ENCODE measurements at regions not wholly inside any gene's neighbourhood (a gene's known extent, or its start where the extent isn't known, plus 50 kb on each side); places are given as distances from the start of the nearest gene placed in this dataset.

DNA sequence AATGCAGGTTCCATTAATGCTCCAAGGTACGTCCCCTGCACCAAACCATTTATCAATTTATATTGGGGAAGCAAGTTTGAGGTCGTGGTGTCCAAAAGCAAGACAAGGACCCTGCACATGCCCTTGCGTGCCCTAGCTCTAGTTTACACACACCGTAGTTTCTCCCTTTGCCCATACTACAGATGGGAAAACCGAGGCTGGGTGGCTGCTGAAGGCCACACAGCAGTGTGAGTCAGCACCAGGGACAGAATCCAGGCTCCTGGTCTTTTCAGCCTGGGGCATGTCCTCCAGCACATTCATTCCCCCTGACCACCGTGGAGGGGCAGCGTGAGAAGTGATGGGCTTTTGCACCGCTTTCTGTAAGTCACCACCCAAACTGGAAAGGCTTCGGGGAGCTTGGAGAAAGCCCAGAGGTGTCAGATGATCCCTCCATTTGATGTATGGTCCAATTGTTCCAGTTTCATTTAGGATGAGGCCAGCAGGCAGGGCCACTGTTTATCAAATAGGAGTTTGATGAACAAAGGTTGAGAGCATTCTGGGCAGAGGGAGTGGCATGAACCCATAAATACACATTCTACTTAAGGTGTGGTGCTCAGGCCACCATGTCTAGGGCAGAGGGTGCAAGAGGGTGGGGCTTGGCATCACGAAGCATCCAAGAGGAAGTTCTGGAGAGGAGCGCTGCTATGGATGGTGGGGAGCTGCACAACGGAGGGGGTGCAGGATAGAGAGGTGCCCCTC is 274.1 kb downstream of the HAUS1 start:
- DNase-seq (ENCODE audit: low spot score): no peak

GRCh38 chr18:46378864-46379207 is 274.7 kb downstream of the HAUS1 start:
- DNase-seq (ENCODE audit: low spot score): no peak

- no peak for DNase-seq (ENCODE audit: low spot score)
These were observed 275.3 kb downstream of the HAUS1 start for GRCh38 chr18:46379323-46379950.

GRCh38 chr18:46385124-46385523 is 271.9 kb downstream of the LOXHD1 start:
- DNase-seq (ENCODE audit: low spot score): no peak

GRCh38 chr18:46386788-46387187 is 270.2 kb downstream of the LOXHD1 start:
- no peak for DNase-seq (ENCODE audit: low spot score)

- DNase-seq (ENCODE audit: low spot score): no peak
These were observed 269.4 kb downstream of the LOXHD1 start for GRCh38 chr18:46387441-46388131.

DNA sequence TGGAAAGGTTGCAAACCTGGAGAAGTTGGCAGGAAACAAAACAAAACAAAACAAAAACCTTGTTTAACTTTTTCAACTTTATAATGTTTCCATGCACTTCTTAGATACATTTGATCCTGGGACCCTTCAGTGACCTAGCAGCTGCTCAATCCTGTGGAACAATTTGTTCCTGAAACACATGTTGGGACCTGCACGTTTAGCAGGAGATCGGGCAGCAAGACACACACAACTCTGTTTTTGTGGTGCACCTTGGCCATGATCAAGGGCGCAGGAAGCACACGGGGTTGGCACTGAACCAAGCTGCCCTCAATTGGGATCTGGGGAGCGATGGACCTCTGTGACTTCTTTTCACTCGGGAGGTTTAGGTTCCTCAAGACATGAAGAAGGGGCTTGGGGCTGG is 268.7 kb downstream of the LOXHD1 start:
- DNase-seq (ENCODE audit: low spot score): no peak

DNA sequence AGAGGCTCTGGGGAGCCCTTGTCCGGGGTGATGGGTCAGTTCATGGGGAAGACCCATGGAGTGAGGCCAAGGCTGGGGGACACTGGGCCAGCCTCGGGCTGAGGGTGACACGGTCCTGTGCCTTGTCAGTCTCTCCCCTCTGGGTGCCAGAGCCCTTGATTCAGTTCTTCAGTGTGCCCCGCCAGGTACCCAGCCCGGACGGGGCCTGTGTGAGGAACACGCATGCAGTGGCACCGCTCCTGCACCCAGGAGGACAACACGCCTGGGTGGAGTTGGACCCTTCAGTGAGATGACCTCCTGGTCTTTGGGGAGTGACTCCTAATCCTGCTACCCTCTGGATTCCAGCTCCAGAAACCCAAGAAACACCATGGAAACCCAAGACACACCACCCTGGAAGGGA is 264.4 kb downstream of the LOXHD1 start:
- no peak for DNase-seq (ENCODE audit: low spot score)

- no peak for DNase-seq (ENCODE audit: low spot score)
These were observed 263.8 kb downstream of the LOXHD1 start for GRCh38 chr18:46393230-46393629.

DNA sequence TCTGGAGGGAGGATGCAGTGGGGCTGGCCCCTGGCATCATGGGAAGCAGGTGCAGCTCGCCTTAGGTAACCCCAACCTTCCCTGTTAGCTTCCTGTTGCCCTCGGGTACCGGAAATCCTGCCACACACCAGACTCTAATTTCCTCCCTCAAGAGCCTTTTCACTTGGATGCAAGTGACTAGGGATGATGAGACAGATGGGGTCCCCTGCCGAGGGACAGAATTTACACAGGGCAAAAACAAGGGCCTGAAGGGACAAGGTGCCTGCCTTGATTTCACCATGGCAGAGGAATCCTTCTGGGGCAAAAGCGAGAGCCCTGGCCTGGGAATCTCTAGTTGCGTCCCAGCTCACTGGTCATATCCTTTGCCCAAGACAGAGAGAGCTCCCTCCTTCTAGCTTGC is 263.1 kb downstream of the LOXHD1 start:
- DNase-seq (ENCODE audit: low spot score): no peak

GRCh38 chr18:46395795-46396194 is 261.2 kb downstream of the LOXHD1 start:
- no peak for DNase-seq (ENCODE audit: low spot score)

DNA sequence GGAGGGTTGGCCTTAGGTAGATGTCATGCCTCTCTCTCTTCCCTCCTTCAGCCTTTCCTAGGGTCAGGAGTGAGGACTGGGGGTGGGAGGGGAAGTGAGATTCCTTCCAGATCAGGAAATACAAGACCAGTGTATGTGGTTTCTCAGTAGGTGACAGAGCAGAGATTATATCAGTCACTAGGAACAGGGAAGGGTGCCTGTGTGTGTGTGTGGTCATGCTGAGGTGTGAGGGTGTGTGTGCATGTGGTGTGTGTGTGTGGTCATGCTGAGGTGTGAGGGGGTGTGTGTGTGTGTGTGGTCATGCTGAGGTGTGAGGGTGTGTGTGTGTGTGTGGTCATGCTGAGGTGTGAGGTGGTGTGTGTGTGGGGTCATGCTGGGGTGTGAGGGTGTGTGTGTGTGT is 259.8 kb downstream of the LOXHD1 start:
- no peak for DNase-seq (ENCODE audit: low spot score)

DNA sequence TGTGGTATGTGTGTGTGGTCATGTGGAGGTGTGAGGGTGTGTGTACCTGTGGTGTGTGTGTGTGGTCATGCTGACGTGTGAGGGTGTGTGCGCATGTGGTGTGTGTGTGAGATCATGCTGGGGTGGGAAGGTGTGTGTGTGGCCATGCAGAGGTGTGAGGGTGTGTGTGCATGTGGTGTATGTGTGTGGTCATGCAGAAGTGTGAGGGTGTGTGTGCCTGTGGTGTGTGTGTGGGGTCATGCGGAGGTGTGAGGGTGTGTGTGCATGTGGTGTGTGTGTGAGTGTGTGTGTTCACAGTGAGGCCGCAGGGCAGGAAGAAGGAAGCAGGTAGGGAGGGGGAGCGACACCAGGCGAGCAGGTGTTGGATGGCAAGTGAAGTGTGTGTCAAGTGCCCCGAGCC is 259.0 kb downstream of the LOXHD1 start:
- no peak for DNase-seq (ENCODE audit: low spot score)

- DNase-seq (ENCODE audit: low spot score): no peak
These were observed 258.4 kb downstream of the LOXHD1 start for GRCh38 chr18:46398625-46399024.

DNA sequence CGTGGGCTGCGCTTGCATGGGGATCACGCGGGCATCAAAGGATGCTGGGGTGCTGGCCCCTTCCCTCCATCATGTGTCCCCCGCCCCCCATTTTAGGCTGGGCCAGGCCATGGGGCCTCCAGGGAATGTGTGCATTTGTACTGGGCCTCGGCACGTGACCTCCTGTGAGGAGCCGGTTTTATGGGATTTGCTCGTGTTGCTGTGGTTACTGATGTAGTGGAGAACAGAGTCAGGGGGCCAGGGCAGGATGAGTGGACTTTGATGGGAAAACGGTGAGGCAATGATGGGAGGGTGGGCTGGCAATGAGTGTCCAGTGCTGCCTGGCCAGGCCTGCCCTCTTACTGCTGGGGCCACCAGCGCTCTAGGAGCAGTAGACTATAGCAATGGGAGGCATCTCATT is 257.7 kb downstream of the LOXHD1 start:
- no peak for DNase-seq (ENCODE audit: low spot score)

DNA sequence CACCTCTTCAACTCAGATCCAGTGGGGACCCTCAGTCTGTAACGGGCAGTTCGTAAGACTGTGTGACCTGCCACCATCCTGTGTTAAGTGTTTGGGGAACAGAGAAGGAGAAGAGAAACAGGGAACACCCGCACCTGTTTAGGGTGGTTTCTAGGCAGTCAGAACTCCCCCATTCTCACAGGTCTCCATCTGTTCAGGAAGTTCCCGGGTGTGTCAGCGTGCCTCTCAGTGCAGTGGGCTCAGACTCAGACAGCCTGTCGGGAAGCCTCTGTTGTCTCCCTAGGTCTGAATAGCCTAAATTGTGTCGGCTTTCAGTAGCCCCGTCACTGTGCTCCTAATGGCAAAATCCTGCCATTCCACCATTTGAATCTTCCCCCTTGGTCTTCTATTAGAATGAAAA is 256.6 kb downstream of the LOXHD1 start:
- no peak for DNase-seq (ENCODE audit: low spot score)

DNA sequence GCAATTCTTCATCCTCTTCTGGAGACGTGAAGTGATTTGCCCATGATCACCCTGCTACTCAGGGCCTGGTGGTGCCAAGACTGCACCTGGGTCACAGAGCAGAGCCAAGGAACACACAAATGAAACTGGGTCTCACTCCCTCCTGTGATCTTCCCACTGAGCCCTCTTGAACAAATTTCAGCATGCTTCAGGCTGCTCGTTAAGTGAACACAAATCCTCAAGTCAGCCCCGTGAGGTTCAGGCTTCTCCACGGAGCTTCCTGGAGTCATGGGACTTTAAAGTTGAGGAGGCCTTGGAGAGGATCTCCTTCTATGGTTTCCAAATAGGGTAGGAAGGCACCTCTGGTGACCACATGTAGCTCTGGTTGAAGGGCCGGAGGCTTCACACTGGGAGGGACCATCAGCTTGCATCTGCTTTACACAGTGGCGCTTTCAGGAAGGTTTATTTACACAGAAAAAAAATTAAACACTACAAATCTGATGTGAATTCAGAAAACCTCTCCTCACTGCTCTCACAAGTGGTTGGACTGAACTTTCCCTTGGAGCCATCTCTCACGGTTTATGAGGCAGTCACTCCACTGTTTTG is 255.4 kb downstream of the LOXHD1 start:
- DNase-seq (ENCODE audit: low spot score): no peak

- no peak for DNase-seq (ENCODE audit: low spot score)
These were observed 254.6 kb downstream of the LOXHD1 start for GRCh38 chr18:46402396-46402795.

DNA sequence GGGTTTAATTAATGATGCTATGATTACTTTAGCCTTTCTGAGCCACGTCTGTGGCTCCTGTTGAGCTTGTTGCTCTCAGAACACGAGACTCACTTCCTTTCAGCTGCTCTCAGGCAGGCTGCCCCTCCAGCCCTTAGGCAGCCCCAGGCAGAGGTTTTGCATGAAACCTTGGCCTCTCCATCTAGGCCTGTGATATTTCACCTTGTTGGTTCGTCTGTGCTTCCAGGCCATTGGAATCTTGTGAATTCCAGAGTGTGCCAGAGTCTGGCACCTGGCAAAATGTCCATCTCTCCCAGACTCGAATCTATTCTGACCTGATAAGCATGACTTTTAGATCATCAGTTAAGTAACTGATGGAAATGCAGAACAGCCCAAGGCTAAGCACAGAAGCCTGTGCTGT is 254.1 kb downstream of the LOXHD1 start:
- no peak for DNase-seq (ENCODE audit: low spot score)

GRCh38 chr18:46405832-46406538 is 251.0 kb downstream of the LOXHD1 start:
- no peak for DNase-seq (ENCODE audit: low spot score)

- DNase-seq (ENCODE audit: low spot score): no peak
These were observed 250.5 kb downstream of the LOXHD1 start for GRCh38 chr18:46406539-46406932.

DNA sequence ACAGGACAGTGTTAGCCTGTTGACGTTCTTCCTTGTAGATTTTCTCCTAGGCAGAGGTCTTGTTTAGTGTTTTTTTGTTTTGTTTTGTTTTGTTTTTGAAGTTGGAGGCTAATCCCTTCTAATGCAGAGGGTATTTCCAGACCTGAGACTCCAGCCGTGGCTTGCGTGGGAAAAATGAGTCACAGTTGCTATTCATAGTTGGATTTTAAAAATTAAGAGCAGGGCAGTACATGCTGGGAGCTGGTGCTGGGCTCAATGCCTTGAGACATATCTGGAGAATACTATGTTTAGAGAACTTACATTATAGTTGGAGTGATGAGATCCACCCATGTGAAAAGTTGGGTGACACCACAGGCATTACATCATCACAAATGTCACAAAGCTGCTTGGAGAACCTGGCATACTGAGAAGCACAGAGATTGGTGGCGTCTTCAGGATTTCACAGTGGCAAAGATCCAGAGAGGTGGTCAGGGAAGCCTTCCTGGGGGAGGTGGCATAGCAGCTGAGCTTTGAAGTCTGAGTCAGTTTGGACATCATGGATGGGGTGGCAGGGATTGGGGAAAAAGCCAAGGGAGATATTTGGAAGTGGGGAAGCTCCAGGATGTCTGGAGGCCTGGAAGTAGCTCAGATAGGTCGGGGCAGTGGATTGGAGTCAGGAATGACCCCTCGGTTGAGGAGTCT is 249.4 kb downstream of the LOXHD1 start:
- DNase-seq (ENCODE audit: low spot score): no peak
